Glutamatergic neuron (in vitro differentiated cells): ENCODE measurements at regions not wholly inside any gene's neighbourhood (a gene's known extent, or its start where the extent isn't known, plus 50 kb on each side); places are given as distances from the start of the nearest gene placed in this dataset.
A peak's percentile ranks its signal among the peaks of the same experiment; 100 is the strongest.
"Not testable (repeated sequence)": the region's sequence is repeated elsewhere in the genome, so short reads cannot be mapped to it uniquely, and the experiment has no call there.

Experiments used
- DNase-seq: peaks from one replicate; pipeline ENCODE4 v3.0.0; 2022
- H3K27ac Mint-ChIP-seq: one replicate; pipeline ENCODE4 v1.8.0; 2020; ENCODE audit warnings: mild to moderate bottlenecking, mixed read lengths, inconsistent platforms; ENCODE audit not compliant: unreplicated experiment
- H3K27me3 Mint-ChIP-seq: one replicate; pipeline ENCODE4 v1.8.0; 2020; ENCODE audit warnings: mild to moderate bottlenecking, moderate library complexity, mixed read lengths, inconsistent platforms; ENCODE audit not compliant: unreplicated experiment
- H3K36me3 Mint-ChIP-seq: one replicate; pipeline ENCODE4 v1.8.0; 2020; ENCODE audit warnings: mild to moderate bottlenecking, mixed read lengths, inconsistent platforms; ENCODE audit not compliant: unreplicated experiment
- H3K4me1 Mint-ChIP-seq: one replicate; pipeline ENCODE4 v1.8.0; 2020; ENCODE audit warnings: mild to moderate bottlenecking, low read depth, mixed read lengths, inconsistent platforms; ENCODE audit not compliant: unreplicated experiment
- H3K4me3 Mint-ChIP-seq: one replicate; pipeline ENCODE4 v1.8.0; 2020; ENCODE audit warnings: mild to moderate bottlenecking, mixed read lengths, inconsistent platforms; ENCODE audit not compliant: unreplicated experiment
- H3K9me3 Mint-ChIP-seq: one replicate; pipeline ENCODE4 v1.8.0; 2020; ENCODE audit warnings: mild to moderate bottlenecking, moderate library complexity, mixed read lengths, inconsistent platforms; ENCODE audit not compliant: unreplicated experiment
- TF ChIP-seq, protein P1 (sequence below): fragments of 200-600 bp; sonication (generic); IDR thresholded peaks from one replicate; pipeline ENCODE4 v1.5.0; 2021; ENCODE audit not compliant: partially characterized antibody, unreplicated experiment

DNA sequence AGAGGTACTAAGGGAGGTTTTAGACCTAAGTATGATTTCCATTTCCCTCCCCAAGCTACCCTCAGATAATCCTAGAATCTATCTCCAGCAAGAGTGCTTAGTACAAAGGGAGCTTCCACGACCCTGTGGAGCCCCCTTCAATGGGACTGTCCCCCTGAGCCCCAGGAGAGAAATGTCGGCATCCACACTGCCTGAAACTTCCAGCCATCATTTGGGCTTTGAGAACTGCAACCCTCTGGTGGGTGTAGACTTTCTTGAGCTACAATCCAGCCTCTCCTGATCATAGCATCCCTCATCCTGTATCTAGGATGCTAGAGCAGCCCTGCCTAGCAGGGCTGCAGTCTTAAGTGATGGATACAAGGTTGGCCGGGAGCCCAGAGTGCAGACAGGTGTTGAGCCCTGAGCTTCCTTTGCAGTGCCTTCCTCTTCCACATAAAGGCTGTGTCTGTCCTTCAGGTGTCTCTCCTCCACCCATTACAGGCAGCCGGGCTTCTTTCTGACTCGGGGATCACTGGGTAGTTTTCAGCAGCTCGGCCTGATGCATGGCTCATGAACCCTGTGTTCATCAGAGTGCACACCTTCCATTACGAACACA is 424.5 kb downstream of the PREX1 start:
- no peak overlapping the region for H3K27ac Mint-ChIP-seq
- TF ChIP-seq, protein P1, sequence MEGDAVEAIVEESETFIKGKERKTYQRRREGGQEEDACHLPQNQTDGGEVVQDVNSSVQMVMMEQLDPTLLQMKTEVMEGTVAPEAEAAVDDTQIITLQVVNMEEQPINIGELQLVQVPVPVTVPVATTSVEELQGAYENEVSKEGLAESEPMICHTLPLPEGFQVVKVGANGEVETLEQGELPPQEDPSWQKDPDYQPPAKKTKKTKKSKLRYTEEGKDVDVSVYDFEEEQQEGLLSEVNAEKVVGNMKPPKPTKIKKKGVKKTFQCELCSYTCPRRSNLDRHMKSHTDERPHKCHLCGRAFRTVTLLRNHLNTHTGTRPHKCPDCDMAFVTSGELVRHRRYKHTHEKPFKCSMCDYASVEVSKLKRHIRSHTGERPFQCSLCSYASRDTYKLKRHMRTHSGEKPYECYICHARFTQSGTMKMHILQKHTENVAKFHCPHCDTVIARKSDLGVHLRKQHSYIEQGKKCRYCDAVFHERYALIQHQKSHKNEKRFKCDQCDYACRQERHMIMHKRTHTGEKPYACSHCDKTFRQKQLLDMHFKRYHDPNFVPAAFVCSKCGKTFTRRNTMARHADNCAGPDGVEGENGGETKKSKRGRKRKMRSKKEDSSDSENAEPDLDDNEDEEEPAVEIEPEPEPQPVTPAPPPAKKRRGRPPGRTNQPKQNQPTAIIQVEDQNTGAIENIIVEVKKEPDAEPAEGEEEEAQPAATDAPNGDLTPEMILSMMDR: no peak
- H3K9me3 Mint-ChIP-seq: peaks cover 7% of the 10 kb centered on the region
- H3K27me3 Mint-ChIP-seq: peaks cover 9% of the 10 kb centered on the region
- H3K4me1 Mint-ChIP-seq: peaks cover 28% of the 10 kb centered on the region
- no peaks in the 10 kb centered on the region for H3K36me3 Mint-ChIP-seq
- no peak for DNase-seq
- H3K4me3 Mint-ChIP-seq: no peak overlapping the region

DNA sequence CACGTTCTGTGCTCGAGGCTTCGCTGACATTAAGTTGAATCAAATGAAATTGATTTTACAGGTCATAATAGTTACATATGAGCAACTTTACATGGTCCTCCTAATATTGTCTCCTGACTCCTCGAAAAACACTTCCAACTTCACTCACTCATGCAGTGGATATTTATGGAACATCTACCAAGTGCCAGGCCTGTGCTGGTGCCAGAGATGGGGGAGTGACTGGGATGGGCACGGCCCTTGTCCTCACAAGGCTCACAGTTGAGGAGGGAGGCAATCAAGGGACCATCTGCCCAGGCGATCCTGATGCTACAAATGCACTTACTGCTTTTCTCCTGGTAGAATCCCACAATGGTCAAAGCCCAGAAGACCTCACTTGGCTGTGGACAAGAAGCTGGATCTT is 426.4 kb downstream of the PREX1 start:
- Mint-ChIP-seq H3K9me3 (peaks cover 7% of the 10 kb centered on the region), H3K27me3 (peaks cover 9% of the 10 kb centered on the region), H3K4me1 (peaks cover 28% of the 10 kb centered on the region), H3K36me3 (no peaks in the 10 kb centered on the region), H3K4me3 (no peak overlapping the region), H3K27ac (no peak overlapping the region)
- TF ChIP-seq, protein P1: no peak
- DNase-seq: no peak

DNA sequence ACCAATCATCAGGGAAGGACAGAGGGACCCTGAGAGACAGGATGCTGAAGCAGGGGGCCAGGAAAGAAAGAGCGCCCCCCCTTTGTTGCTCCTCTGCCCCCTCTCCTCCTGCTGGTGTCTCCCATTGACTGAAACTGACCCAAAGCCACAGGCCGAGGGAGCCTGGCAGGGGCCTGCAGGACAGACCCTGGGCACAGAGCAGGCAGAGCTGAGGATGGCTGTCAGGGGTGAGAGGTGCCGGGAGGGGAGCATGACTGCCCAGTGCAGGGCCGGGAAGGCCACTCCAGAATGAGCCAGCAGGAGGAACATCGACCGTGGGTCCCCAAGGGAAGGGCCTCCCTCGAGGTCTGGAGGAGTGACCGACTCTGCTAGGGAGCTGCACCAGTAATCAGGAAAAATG is 427.8 kb downstream of the PREX1 start:
- Mint-ChIP-seq H3K27me3 (peaks cover 7% of the 10 kb centered on the region), H3K9me3 (peaks cover 7% of the 10 kb centered on the region)
- TF ChIP-seq, protein P1: no peak

DNA sequence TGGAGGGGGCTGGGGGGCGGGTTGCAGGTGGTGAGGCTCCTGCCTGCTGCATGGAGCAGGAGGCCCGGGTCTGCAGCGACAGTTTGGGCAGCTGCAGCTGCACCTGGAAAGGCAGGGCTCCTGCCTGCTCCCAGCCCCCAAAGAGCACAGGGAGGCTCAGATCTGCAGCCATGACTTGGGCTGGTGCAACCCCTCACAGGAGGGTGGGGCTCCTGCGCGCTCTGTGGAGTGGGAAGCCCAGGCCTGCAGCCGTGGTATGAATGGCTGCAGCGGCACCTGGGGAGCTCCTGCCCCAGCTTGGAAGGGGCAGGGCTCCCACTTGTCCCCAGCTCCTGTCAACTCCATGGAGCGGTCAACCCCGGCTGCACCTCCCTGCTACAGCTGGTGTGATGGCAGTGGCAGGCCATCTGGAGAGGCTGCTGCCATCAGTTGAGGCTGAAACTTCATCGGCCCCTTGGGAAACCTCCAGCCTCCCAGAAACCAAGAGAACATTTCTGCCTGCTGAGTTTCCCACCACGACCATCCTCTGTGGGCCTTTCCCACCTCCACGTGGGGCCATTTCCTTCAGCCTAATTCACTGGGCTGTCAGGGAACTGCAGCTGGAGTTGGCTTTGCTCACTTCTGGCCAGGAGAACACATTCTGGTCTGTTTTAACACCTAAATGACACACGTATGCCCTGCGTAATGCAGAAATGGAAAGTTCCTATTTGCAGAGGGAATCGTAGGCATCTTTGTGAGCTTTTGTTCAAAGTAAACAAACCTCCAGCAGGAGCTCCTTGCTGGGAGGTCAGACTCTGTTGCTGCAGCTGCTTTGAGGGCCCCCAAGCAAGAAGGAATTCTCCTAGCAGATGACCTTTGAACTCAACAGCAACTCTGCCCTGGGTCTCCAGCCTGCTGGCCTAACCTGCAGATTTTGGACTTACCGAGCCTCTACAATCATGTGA is 429.0 kb downstream of the PREX1 start:
- TF ChIP-seq, protein P1: no peak
- peak; percentile 70 for DNase-seq
- Mint-ChIP-seq H3K36me3 (peaks cover 9% of the 10 kb centered on the region), H3K27ac (peak overlapping the region; percentile 87), H3K4me3 (peak overlapping the region; percentile 68), H3K27me3 (peaks cover 10% of the 10 kb centered on the region), H3K4me1 (peaks cover 37% of the 10 kb centered on the region), H3K9me3 (peaks cover 4% of the 10 kb centered on the region)

More for the DNA sequence above, 427.8 kb downstream of the PREX1 start:
- peaks cover 37% of the 10 kb centered on the region for H3K4me1 Mint-ChIP-seq
- no peak overlapping the region for H3K27ac Mint-ChIP-seq
- H3K36me3 Mint-ChIP-seq: peaks cover 8% of the 10 kb centered on the region
- DNase-seq: no peak
- H3K4me3 Mint-ChIP-seq: no peak overlapping the region

DNA sequence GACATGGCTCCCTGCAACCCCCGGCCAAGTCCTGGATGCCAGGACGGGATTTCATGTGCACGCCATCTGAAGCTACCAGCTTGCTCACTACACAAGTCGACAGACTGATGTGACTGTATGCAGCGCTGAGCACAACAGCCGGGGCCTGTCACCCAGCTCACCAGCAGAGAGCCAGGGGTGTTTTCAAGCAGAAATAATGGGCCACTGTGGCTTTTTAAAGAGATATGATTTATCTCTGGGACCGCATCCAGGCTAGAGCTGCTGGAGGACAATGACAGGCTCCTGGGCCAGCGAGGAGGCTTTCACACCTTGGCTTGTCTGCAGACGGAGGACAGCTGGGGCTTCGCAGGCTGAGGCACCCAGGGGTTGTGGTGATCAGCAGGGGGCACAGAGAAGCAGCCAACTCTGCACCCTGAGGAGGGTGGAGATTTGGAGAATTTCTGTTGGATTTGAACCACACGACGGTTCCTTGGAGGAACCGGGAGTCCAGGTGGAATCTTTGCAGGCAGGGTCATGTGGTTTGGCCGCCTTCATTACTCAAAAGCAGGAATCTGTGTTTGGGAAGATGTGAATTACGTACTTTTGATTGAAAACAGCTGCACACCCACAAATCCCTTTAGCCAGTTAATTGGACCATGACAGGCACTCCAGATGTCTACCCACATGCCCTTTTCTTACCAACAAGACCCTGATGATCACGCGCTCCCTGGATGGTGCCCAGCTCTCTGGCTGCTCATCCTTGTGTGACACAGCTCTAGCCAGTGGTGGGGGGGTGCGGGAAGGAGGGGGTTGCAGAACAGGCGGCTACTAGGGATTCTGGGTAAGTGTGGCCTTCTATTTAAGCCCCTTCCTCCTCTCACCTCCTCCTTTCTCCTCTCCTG is 430.6 kb downstream of the PREX1 start:
- Mint-ChIP-seq H3K4me1 (peaks cover 38% of the 10 kb centered on the region), H3K36me3 (peaks cover 16% of the 10 kb centered on the region)
- not testable (repeated sequence) for H3K9me3 Mint-ChIP-seq, DNase-seq, H3K27me3 Mint-ChIP-seq, H3K4me3 Mint-ChIP-seq, H3K27ac Mint-ChIP-seq
